ENCODE measurements at regions not wholly inside any gene's neighbourhood (a gene's known extent, or its start where the extent isn't known, plus 50 kb on each side); places are given as distances from the start of the nearest gene placed in this dataset.

DNA sequence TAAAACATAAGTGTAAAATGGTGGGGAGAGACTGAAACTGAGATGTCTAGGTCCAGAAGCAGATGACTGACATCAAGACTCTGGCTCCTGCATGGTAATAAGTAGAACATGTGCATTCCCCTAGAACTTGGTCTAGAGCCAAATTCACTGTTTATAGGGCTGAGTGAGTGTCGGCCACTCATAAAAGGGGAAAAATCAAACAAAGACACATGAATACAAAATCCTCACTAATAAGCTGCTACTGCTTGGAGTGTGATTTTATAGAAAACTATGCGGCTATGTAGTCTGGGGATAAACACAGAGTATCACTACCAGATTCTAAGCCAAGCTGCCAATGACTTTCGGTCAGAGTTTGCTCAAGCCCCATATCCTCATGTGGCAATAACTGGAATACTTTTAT, 1080.8 kb upstream of the DDX18 start:
- no peak for TF ChIP-seq POLR2AphosphoS5 (IDR thresholded peaks at IDR 0.05; ENCODE audit: insufficient read depth, low read depth, low read length)
- no peak for TF ChIP-seq CTCF (IDR thresholded peaks at IDR 0.05; ENCODE audit: extremely low read depth in 1 of 2, insufficient read depth in 1 of 2, low read depth in 1 of 2, low read length in 2 of 2)
- no peak for TF ChIP-seq MAX (IDR thresholded peaks at IDR 0.05; ENCODE audit: insufficient read depth, insufficient read length)
- TF ChIP-seq POLR2A (IDR thresholded peaks at IDR 0.05; ENCODE audit: low read depth, low read length): no peak
- TF ChIP-seq FOS (IDR thresholded peaks at IDR 0.05; ENCODE audit: borderline replicate concordance, insufficient read depth, low read length): no peak
